H9 (cell line): ENCODE measurements at regions not wholly inside any gene's neighbourhood (a gene's known extent, or its start where the extent isn't known, plus 50 kb on each side); places are given as distances from the start of the nearest gene placed in this dataset.

Experiments
- DNase-seq: peaks from one replicate; pipeline ENCODE4 v3.0.0-alpha.2; 2017
- H2AFZ ChIP-seq: one replicate; pipeline ENCODE4 v1.6.1; 2013; ENCODE audit warnings: mild to moderate bottlenecking, low read length, control low read depth, moderate library complexity
- H2AK5ac ChIP-seq: 2 replicates; pipeline ENCODE4 v1.6.1; 2013; ENCODE audit warnings: low read length, control low read depth, mixed read lengths; ENCODE audit not compliant: insufficient read length
- H2BK120ac ChIP-seq: one replicate; pipeline ENCODE4 v1.6.1; 2013; ENCODE audit warnings: low read depth, mild to moderate bottlenecking, low read length, control low read depth, inconsistent platforms; ENCODE audit not compliant: poor library complexity, severe bottlenecking
- H2BK12ac ChIP-seq: 2 replicates; pipeline ENCODE4 v1.6.1; 2013; ENCODE audit warnings: low read length, control low read depth, mixed read lengths, low read depth; ENCODE audit not compliant: insufficient read length
- H2BK15ac ChIP-seq: 2 replicates; pipeline ENCODE4 v1.6.1; 2013; ENCODE audit warnings: low read depth, low read length, control low read depth
- H2BK20ac ChIP-seq: one replicate; pipeline ENCODE4 v1.6.1; 2013; ENCODE audit warnings: low read depth, mild to moderate bottlenecking, low read length, control low read depth, inconsistent platforms; ENCODE audit not compliant: poor library complexity, severe bottlenecking
- H2BK5ac ChIP-seq: 2 replicates; pipeline ENCODE4 v1.6.1; 2013; ENCODE audit warnings: low read length, control low read depth, mixed read lengths; ENCODE audit not compliant: insufficient read length
- H3K14ac ChIP-seq: 2 replicates; pipeline ENCODE4 v1.6.1; 2013; ENCODE audit warnings: low read length, control low read depth; ENCODE audit not compliant: insufficient read depth
- H3K18ac ChIP-seq: 2 replicates; pipeline ENCODE4 v1.6.1; 2013; ENCODE audit warnings: low read depth, mild to moderate bottlenecking, mixed read lengths, low read length, control low read depth; ENCODE audit not compliant: insufficient read length
- H3K23ac ChIP-seq: 2 replicates; pipeline ENCODE4 v1.6.1; 2013; ENCODE audit warnings: low read length, control low read depth, mixed read lengths, low read depth; ENCODE audit not compliant: insufficient read length
- H3K23me2 ChIP-seq: 2 replicates; pipeline ENCODE4 v1.6.1; 2013; ENCODE audit warnings: low read depth, mild to moderate bottlenecking, mixed read lengths, low read length, control low read depth; ENCODE audit not compliant: insufficient read length, poor library complexity, severe bottlenecking
- H3K27ac ChIP-seq: 2 replicates; pipeline ENCODE4 v1.5.1; 2013; ENCODE audit warnings: low read length, control low read depth, mixed read lengths, low read depth; ENCODE audit not compliant: insufficient read length
- H3K27me3 ChIP-seq: 2 replicates; pipeline ENCODE4 v1.6.1; 2013; ENCODE audit warnings: low read length, control low read depth, inconsistent platforms; ENCODE audit not compliant: insufficient read depth
- H3K4ac ChIP-seq: 2 replicates; pipeline ENCODE4 v1.6.1; 2013; ENCODE audit warnings: low read depth, mild to moderate bottlenecking, control low read depth, inconsistent platforms, low read length, moderate library complexity
- H3K4me1 ChIP-seq: 2 replicates; pipeline ENCODE4 v1.6.1; 2013; ENCODE audit warnings: low read length, control low read depth, inconsistent platforms; ENCODE audit not compliant: insufficient read depth
- H3K4me2 ChIP-seq: 2 replicates; pipeline ENCODE4 v1.6.1; 2013; ENCODE audit warnings: low read length, control low read depth, mixed read lengths; ENCODE audit not compliant: insufficient read length, insufficient read depth
- H3K56ac ChIP-seq: 2 replicates; pipeline ENCODE4 v1.6.1; 2013; ENCODE audit warnings: low read depth, mild to moderate bottlenecking, mixed read lengths, low read length, control low read depth; ENCODE audit not compliant: insufficient read length
- H3K79me1 ChIP-seq: 2 replicates; pipeline ENCODE4 v1.6.1; 2013; ENCODE audit warnings: low read depth, mild to moderate bottlenecking, moderate library complexity, low read length, control low read depth, inconsistent platforms; ENCODE audit not compliant: insufficient read depth, poor library complexity, severe bottlenecking
- H3K79me2 ChIP-seq: 2 replicates; pipeline ENCODE4 v1.6.1; 2013; ENCODE audit warnings: low read length, control low read depth, inconsistent platforms; ENCODE audit not compliant: insufficient read depth
- H3K9ac ChIP-seq: 2 replicates; pipeline ENCODE4 v1.6.1; 2013; ENCODE audit warnings: low read length, control low read depth, mixed read lengths; ENCODE audit not compliant: insufficient read length; ENCODE audit errors: extremely low read depth
- H3K9me3 ChIP-seq: one replicate; pipeline ENCODE4 v1.6.1; 2013; ENCODE audit warnings: low read depth, low read length, inconsistent platforms; ENCODE audit not compliant: control insufficient read depth
- H3T11ph ChIP-seq: one replicate; pipeline ENCODE4 v1.6.1; 2013; ENCODE audit warnings: mild to moderate bottlenecking, low read length, control low read depth, inconsistent platforms
- H4K20me1 ChIP-seq: one replicate; pipeline ENCODE4 v1.6.1; 2013; ENCODE audit not compliant: control insufficient read depth, insufficient read length, insufficient read depth
- H4K5ac ChIP-seq: 2 replicates; pipeline ENCODE4 v1.6.1; 2013; ENCODE audit warnings: low read depth, mild to moderate bottlenecking, mixed read lengths, low read length, control low read depth; ENCODE audit not compliant: insufficient read length
- H4K8ac ChIP-seq: replicated peaks from 2 replicates; pipeline ENCODE4 v1.6.1; 2013; ENCODE audit warnings: low read length, control low read depth, mixed read lengths, low read depth; ENCODE audit not compliant: insufficient read length
- H4K91ac ChIP-seq: 2 replicates; pipeline ENCODE4 v1.6.1; 2013; ENCODE audit warnings: low read depth, mild to moderate bottlenecking, moderate library complexity, mixed read lengths, low read length, control low read depth; ENCODE audit not compliant: insufficient read length
- H3K27ac Mint-ChIP-seq, 3 experiments: 2 replicates in 2 of 3; 3 replicates in 1 of 3; pipeline ENCODE4 v1.8.0; 2020 to 2021; ENCODE audit warnings: mixed read lengths in 3 of 3, mild to moderate bottlenecking in 1 of 3, moderate library complexity in 1 of 3
- H3K27me3 Mint-ChIP-seq: 2 replicates; pipeline ENCODE4 v1.8.0; 2021; ENCODE audit warnings: low read depth, mild to moderate bottlenecking, moderate library complexity, mixed read lengths
- H3K36me3 Mint-ChIP-seq, 3 experiments: 2 replicates in 2 of 3; 3 replicates in 1 of 3; pipeline ENCODE4 v1.8.0; 2020 to 2021; ENCODE audit warnings: low read depth in 3 of 3, mixed read lengths in 3 of 3; ENCODE audit not compliant: insufficient read depth in 1 of 3
- H3K4me1 Mint-ChIP-seq, 2 experiments: 2 replicates each; pipeline ENCODE4 v1.8.0; 2020; ENCODE audit warnings: mixed read lengths in 2 of 2
- H3K4me3 Mint-ChIP-seq, 2 experiments: 2 replicates in 1 of 2; 3 replicates in 1 of 2; pipeline ENCODE4 v1.8.0; 2020 to 2021; ENCODE audit warnings: mild to moderate bottlenecking in 2 of 2, mixed read lengths in 2 of 2, moderate library complexity in 1 of 2
- H3K9me3 Mint-ChIP-seq, 2 experiments: 2 replicates in 1 of 2; 3 replicates in 1 of 2; pipeline ENCODE4 v1.8.0; 2020; ENCODE audit warnings: mild to moderate bottlenecking in 2 of 2, mixed read lengths in 2 of 2, moderate library complexity in 1 of 2
- CTCF ChIP-seq: fragments of 200-600 bp; sonication (generic); conservative IDR thresholded peaks from 3 replicates; pipeline ENCODE4 v1.8.0; 2021; ENCODE audit warnings: antibody characterized with exemption, mild to moderate bottlenecking
- WGBS: extraction: QIAGEN DNeasy Blood & Tissue Kit; methylation state at CpG from one replicate; pipeline ENCODE4 v1.1.7; 2013; ENCODE audit warnings: missing lambda C conversion rate, low lambda C conversion rate, mixed read lengths; ENCODE audit not compliant: insufficient read length; ENCODE audit errors: extremely low coverage; 5-methylcytosine and 5-hydroxymethylcytosine counted together

- no peaks in the 10 kb centered on the region for H3K27me3 ChIP-seq
- no peak overlapping the region for H3K56ac ChIP-seq
- H4K91ac ChIP-seq, result no peak overlapping the region
- no peaks in the 10 kb centered on the region for H3K4me1 ChIP-seq
- H3K9ac ChIP-seq, result no peak overlapping the region
- H4K8ac ChIP-seq, result no peak overlapping the region
- no peak overlapping the region for H3K18ac ChIP-seq
- no peak overlapping the region for H3T11ph ChIP-seq
- no peaks in the 10 kb centered on the region for H3K79me1 ChIP-seq
- no peak overlapping the region for H3K4ac ChIP-seq
- no peak overlapping the region for H4K5ac ChIP-seq
- no peaks in the 10 kb centered on the region for H3K36me3 Mint-ChIP-seq
- H2BK15ac ChIP-seq, result no peak overlapping the region
- H3K79me2 ChIP-seq, result no peaks in the 10 kb centered on the region
- no peak overlapping the region for H2BK12ac ChIP-seq
- no peak for TF ChIP-seq CTCF
- no peak overlapping the region for H2AFZ ChIP-seq
- H3K4me1 Mint-ChIP-seq, result peaks cover 5 to 16% of the 10 kb centered on the region in 2 experiments; a peak in 2 of 4 replicates
- WGBS, result no CpG with 5 or more reads among the region's 3 CpGs
- H2BK5ac ChIP-seq, result no peak overlapping the region
- H3K23ac ChIP-seq, result no peak overlapping the region
- H3K9me3 Mint-ChIP-seq, result no peaks in the 10 kb centered on the region; a peak in 1 of 5 replicates
- H3K4me2 ChIP-seq, result no peak overlapping the region
- H3K9me3 ChIP-seq, result no peaks in the 10 kb centered on the region
- H2AK5ac ChIP-seq, result no peak overlapping the region
- H2BK120ac ChIP-seq, result no peak overlapping the region
- H4K20me1 ChIP-seq, result no peaks in the 10 kb centered on the region
- no peak for DNase-seq
- no peaks in the 10 kb centered on the region for H3K23me2 ChIP-seq
- H2BK20ac ChIP-seq, result no peak overlapping the region
- no peaks in the 10 kb centered on the region; the same call in 1 of the 2 replicates for H3K27me3 Mint-ChIP-seq
- peak overlapping the region in 1 of 3 experiments; percentile 59; a peak in 1 of 7 replicates for H3K27ac Mint-ChIP-seq
- no peak overlapping the region for H3K14ac ChIP-seq
- no peak overlapping the region for H3K27ac ChIP-seq
- H3K4me3 Mint-ChIP-seq, result no peak overlapping the region
Observed at GRCh38 chr3:3464131-3464530, 284.6 kb upstream of the CRBN start.
